ENCODE measurements at regions not wholly inside any gene's neighbourhood (a gene's known extent, or its start where the extent isn't known, plus 50 kb on each side); places are given as distances from the start of the nearest gene placed in this dataset.

- no peak for TF ChIP-seq CTCF (IDR thresholded peaks at IDR 0.05)
- no peak for TF ChIP-seq JUND (IDR thresholded peaks at IDR 0.05)
- TF ChIP-seq RCOR1 (IDR thresholded peaks at IDR 0.05; ENCODE audit: low read length): no peak
- no peak for TF ChIP-seq IRF3 (IDR thresholded peaks at IDR 0.05; ENCODE audit: low read depth, low read length)
- TF ChIP-seq TAF1 (IDR thresholded peaks at IDR 0.05; ENCODE audit: borderline replicate concordance, low read depth, low read length): no peak
- TF ChIP-seq RFX5 (IDR thresholded peaks at IDR 0.05; ENCODE audit: low read length): no peak
- TF ChIP-seq ZBTB33 (IDR thresholded peaks at IDR 0.05; ENCODE audit: borderline replicate concordance, low read depth): no peak
Observed at GRCh38 chr15:69818529-69818928, 279.2 kb downstream of the TLE3 start.

Measured in SK-N-SH (cell line).